Fibroblast of pulmonary artery (primary cell): ENCODE measurements at regions not wholly inside any gene's neighbourhood (a gene's known extent, or its start where the extent isn't known, plus 50 kb on each side); places are given as distances from the start of the nearest gene placed in this dataset.

Source experiments
- DNase-seq: peaks from one replicate; pipeline ENCODE4 v3.0.0-alpha.2; 2010; ENCODE audit warnings: low read depth
- H3K4me3 ChIP-seq: replicated peaks from 2 replicates; pipeline ENCODE4 v1.5.1; 2011; ENCODE audit warnings: low read depth, mild to moderate bottlenecking, control low read depth, low read length, moderate library complexity
- TF ChIP-seq, protein P1 (sequence below): IDR thresholded peaks from 2 replicates; pipeline ENCODE4 v1.5.1; 2011; ENCODE audit warnings: mild to moderate bottlenecking, control low read depth, low read length, inconsistent platforms; ENCODE audit errors: missing control alignments

DNA sequence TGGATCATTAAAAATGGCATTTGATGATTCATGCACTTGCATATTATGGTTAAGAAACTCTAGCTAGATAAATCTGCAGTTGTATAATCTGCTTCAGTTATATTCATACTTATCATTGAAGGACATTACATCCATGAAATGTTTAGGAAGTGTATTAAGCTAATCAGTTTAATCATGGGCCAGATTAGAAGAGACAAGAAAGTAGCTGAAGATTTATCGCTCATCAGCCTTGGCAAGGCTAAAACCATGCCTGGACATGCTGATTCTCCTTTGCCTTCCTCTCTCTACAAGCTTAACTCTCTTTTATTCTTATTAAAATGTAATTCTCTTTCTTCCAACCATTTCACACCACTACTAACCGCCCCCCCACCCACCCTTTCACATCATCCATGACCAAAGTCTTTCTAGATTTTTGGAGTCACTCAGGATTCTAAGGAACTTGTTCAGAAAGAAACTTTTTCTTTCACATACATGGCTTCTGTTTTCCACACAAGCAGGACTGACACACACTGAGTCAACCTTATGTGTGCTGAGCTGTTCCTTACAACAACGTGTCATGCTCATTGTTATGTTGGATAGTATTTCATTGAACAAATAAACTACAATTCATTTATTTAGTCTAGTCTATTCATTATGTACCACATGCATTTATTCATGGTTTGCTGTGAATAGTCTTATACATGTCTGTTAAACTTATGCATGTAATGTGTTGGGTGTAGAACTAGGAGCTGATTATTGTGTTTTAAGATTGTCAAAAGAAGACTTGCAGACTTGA is 227.3 kb upstream of the SP8 start:
- DNase-seq, result no peak
- no peak overlapping the region for H3K4me3 ChIP-seq
- TF ChIP-seq, protein P1, sequence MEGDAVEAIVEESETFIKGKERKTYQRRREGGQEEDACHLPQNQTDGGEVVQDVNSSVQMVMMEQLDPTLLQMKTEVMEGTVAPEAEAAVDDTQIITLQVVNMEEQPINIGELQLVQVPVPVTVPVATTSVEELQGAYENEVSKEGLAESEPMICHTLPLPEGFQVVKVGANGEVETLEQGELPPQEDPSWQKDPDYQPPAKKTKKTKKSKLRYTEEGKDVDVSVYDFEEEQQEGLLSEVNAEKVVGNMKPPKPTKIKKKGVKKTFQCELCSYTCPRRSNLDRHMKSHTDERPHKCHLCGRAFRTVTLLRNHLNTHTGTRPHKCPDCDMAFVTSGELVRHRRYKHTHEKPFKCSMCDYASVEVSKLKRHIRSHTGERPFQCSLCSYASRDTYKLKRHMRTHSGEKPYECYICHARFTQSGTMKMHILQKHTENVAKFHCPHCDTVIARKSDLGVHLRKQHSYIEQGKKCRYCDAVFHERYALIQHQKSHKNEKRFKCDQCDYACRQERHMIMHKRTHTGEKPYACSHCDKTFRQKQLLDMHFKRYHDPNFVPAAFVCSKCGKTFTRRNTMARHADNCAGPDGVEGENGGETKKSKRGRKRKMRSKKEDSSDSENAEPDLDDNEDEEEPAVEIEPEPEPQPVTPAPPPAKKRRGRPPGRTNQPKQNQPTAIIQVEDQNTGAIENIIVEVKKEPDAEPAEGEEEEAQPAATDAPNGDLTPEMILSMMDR, result no peak

DNA sequence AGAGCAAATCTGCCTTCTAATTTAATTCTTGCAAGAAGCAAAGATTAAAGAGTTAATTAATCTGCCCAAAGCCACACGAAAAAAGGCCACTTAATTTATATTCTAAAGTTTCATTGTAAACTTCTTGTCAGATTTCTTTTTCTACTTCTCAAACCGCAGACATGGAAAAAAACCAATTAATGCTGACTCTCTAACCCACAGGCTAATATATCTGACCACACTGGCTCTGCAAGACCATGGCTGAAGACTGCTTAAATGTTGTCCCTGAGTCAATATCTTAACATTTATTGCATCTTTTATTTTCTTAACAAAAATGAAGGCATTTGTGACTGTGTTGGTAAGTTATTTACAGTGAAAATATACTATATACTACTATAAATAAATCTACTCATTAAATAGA is 234.0 kb upstream of the SP8 start:
- DNase-seq, result no peak
- TF ChIP-seq, protein P1, result no peak
- no peak overlapping the region for H3K4me3 ChIP-seq

DNA sequence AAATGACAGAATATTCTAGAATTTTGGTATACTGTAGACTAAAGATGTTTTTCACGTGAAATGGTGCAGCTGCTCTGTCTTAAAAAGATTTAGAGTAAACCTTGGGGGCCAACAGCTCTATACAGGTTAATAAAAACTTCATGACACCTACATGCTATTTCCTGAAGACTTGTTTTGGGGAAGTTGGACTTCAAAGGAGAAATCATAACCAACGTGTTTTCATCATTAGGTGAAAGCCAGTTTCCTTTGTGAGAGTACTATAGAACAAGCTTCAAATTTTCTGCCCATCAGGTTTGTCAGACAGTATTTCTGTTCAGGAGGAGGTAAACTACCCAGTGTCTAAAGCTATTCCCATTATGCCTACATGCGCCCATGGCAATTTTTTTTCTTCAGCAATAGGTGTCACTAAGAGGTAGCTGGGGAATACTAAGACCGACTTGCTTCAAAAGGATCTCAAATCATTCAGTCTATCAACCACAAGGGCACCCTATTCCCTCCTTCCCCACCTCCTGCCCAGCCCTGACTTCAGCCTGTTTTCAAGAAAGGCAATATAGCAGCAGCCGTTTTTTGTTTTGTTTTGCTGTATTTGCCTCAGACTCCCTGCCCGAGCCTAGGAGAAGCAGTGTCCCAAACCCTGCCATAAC is 237.3 kb upstream of the SP8 start:
- no peak overlapping the region for H3K4me3 ChIP-seq
- TF ChIP-seq, protein P1, result no peak
- DNase-seq, result no peak

DNA sequence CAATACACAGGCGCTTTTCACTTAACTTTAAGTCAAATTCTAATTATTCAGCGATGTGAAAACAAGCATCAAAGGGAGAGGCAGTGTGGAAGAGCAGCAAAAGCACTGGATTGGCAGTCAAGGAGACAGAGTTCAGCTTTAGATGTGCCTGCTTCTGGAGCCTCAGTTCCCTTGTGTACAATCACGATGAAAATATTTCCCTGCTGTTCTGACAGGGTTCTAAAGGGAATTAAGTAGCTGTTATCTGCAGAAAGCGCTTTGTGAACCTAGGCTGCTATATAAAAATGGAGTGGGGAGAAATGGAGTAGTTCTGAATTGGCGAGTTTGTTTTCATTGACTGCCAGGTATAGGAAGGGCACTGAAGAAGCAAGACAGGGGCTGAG is 237.8 kb upstream of the SP8 start:
- no peak for DNase-seq
- TF ChIP-seq, protein P1, result no peak

DNA sequence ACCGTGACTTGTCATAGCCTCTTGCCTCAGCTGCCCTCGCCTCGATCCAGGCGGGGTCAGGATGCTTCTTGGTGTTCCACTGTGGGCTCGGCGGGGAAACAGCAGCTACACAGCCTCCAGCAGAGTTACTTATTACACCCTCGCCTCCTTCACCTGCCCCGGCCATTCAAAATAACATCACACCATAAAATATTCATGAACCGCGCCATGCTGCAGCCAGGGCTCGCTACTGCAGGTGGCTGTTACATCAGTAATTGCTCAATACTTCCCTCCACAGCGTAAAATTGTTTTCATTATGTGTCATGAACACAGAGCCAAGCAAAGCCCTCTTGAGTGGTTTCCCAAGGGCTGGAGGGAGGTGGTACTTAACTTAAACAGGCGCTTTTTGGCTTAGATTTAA is 241.5 kb upstream of the SP8 start:
- DNase-seq, result no peak
- H3K4me3 ChIP-seq, result no peak overlapping the region
- TF ChIP-seq, protein P1, result no peak

More for the DNA sequence above, 237.8 kb upstream of the SP8 start:
- no peak overlapping the region for H3K4me3 ChIP-seq

DNA sequence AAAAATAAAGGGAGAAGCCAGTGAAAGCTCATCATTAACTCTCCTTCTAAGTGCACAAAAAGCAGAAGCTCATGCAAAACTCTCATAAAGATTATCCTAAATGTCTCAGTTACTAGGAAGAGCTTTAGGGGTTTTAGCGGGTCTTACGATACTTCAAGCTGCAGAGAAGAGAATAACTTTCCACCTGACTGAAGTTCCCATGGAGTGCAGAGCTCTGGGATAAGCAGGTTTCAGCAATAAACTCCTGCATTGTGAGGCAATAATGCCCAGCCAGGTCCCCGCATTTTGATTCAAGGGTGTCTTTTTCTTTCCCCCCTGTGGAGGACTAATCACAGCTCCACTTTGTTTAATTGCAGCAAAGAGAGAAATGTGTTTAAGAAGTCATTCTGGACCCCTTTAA is 241.9 kb upstream of the SP8 start:
- H3K4me3 ChIP-seq, result no peak overlapping the region
- TF ChIP-seq, protein P1, result no peak
- no peak for DNase-seq

DNA sequence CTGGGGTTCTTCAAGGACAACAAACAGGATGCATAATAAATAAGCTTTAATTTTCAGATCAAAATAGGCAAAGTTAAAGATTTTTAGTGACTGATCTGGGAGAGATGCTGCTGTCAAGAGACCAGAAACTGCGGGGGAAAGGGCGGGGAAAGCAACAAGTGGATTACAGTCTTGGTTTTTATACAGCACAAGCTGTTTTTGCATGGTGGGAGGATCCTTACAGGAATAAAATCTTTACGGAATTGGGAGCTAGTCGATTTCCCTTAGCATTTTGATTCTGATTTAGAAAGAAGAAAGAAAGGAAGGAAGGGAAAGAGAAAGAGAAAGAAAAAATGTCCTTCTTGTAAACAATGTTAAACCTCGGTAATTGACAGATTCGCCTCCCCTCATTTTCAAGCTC is 242.3 kb upstream of the SP8 start:
- no peak overlapping the region for H3K4me3 ChIP-seq
- TF ChIP-seq, protein P1, result no peak
- no peak for DNase-seq
